PC-9 (cell line): ENCODE measurements at regions not wholly inside any gene's neighbourhood (a gene's known extent, or its start where the extent isn't known, plus 50 kb on each side); places are given as distances from the start of the nearest gene placed in this dataset.

Source experiments
- EZH2 ChIP-seq: fragments of 200-600 bp; sonication (generic); IDR thresholded peaks from 2 replicates; pipeline ENCODE4 v1.8.0; 2017; ENCODE audit warnings: antibody characterized with exemption, low read depth
- TF ChIP-seq, protein P1 (sequence below): fragments of 200-600 bp; sonication (generic); conservative IDR thresholded peaks from 2 replicates; pipeline ENCODE4 v1.6.1; 2017; ENCODE audit warnings: mixed run types, antibody characterized with exemption, mild to moderate bottlenecking, moderate library complexity

DNA sequence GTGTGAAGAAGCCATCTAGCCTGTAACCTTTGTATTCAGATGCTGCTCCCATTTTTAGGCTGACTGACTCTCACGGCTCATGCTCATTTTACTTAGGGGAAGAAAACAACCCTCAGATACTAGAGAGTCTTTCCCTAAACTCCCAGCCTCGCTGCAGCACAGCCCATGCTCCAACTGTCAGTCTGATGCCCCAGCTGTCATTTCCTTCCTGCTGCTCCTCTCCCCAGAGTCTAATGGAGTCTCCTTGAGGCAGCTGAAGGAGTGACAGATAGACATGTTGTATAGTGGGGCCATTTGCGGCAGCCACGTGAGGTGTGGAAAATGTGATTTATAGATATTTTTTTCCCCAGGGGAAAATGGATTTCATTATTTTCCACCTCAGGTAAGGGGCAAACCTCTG, 59.2 kb upstream of the OLFM4 start:
- TF ChIP-seq, protein P1, sequence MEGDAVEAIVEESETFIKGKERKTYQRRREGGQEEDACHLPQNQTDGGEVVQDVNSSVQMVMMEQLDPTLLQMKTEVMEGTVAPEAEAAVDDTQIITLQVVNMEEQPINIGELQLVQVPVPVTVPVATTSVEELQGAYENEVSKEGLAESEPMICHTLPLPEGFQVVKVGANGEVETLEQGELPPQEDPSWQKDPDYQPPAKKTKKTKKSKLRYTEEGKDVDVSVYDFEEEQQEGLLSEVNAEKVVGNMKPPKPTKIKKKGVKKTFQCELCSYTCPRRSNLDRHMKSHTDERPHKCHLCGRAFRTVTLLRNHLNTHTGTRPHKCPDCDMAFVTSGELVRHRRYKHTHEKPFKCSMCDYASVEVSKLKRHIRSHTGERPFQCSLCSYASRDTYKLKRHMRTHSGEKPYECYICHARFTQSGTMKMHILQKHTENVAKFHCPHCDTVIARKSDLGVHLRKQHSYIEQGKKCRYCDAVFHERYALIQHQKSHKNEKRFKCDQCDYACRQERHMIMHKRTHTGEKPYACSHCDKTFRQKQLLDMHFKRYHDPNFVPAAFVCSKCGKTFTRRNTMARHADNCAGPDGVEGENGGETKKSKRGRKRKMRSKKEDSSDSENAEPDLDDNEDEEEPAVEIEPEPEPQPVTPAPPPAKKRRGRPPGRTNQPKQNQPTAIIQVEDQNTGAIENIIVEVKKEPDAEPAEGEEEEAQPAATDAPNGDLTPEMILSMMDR = no peak
- TF ChIP-seq EZH2 = no peak
